Karpas-422 (cell line): ENCODE measurements at regions not wholly inside any gene's neighbourhood (a gene's known extent, or its start where the extent isn't known, plus 50 kb on each side); places are given as distances from the start of the nearest gene placed in this dataset.

Experiments used
- DNase-seq: peaks from one replicate; pipeline ENCODE4 v3.0.0-alpha.2; 2015
- H2AFZ ChIP-seq: fragments of 200-600 bp; sonication (generic); 2 replicates; pipeline ENCODE4 v1.6.1; 2014; ENCODE audit warnings: antibody characterized with exemption, low read length, mixed read lengths
- H3K27ac ChIP-seq: fragments of 200-600 bp; sonication (generic); 2 replicates; pipeline ENCODE4 v1.5.1; 2014; ENCODE audit warnings: mild to moderate bottlenecking, low read length, moderate library complexity
- H3K27me3 ChIP-seq: fragments of 200-600 bp; sonication (generic); 2 replicates; pipeline ENCODE4 v1.6.1; 2014; ENCODE audit warnings: low read length, mixed read lengths
- H3K36me3 ChIP-seq: fragments of 200-600 bp; sonication (generic); 2 replicates; pipeline ENCODE4 v1.6.1; 2014; ENCODE audit warnings: low read length, mixed read lengths; ENCODE audit not compliant: insufficient read depth
- H3K4me1 ChIP-seq: fragments of 200-600 bp; sonication (generic); 2 replicates; pipeline ENCODE4 v1.6.1; 2014; ENCODE audit warnings: mild to moderate bottlenecking, low read length, mixed read lengths
- H3K4me2 ChIP-seq: fragments of 200-600 bp; sonication (generic); 2 replicates; pipeline ENCODE4 v1.6.1; 2014; ENCODE audit warnings: low read length, low read depth, mild to moderate bottlenecking; ENCODE audit not compliant: poor library complexity, severe bottlenecking
- H3K4me3 ChIP-seq: fragments of 200-600 bp; sonication (generic); 2 replicates; pipeline ENCODE4 v1.5.1; 2014; ENCODE audit warnings: mild to moderate bottlenecking, antibody characterized with exemption, low read length, mixed read lengths
- H3K79me2 ChIP-seq: fragments of 200-600 bp; sonication (generic); 2 replicates; pipeline ENCODE4 v1.6.1; 2014; ENCODE audit warnings: mild to moderate bottlenecking, low read length, mixed read lengths
- H3K9ac ChIP-seq: fragments of 200-600 bp; sonication (generic); 2 replicates; pipeline ENCODE4 v1.6.0; 2014; ENCODE audit warnings: low read length
- H3K9me2 ChIP-seq: fragments of 200-600 bp; sonication (generic), shearing (Covaris generic); replicated peaks from 2 replicates; pipeline ENCODE4 v1.6.0; 2014; ENCODE audit warnings: mild to moderate bottlenecking, low read length, moderate library complexity; ENCODE audit not compliant: insufficient read depth
- H3K9me3 ChIP-seq: fragments of 300-700, 200-600 bp; sonication (generic); 2 replicates; pipeline ENCODE4 v1.6.1; 2014; ENCODE audit warnings: low read length, mixed read lengths
- H4K20me1 ChIP-seq: fragments of 200-600 bp; sonication (generic); 2 replicates; pipeline ENCODE4 v1.6.1; 2014; ENCODE audit warnings: mild to moderate bottlenecking, antibody characterized with exemption, low read length, low read depth; ENCODE audit not compliant: insufficient read depth

- no peak for DNase-seq
- Histone ChIP-seq H3K9me3 (peaks cover 60% of the 10 kb centered on the region), H3K4me3 (no peak overlapping the region), H3K4me1 (no peaks in the 10 kb centered on the region), H3K9ac (no peak overlapping the region), H3K79me2 (no peaks in the 10 kb centered on the region), H3K27me3 (no peaks in the 10 kb centered on the region), H2AFZ (no peak overlapping the region), H3K36me3 (no peaks in the 10 kb centered on the region), H3K27ac (no peak overlapping the region), H3K9me2 (no peaks in the 10 kb centered on the region), H3K4me2 (no peak overlapping the region), H4K20me1 (no peaks in the 10 kb centered on the region)
These were observed 572.9 kb upstream of the CHORDC1 start for GRCh38 chr11:90795746-90796145.

- no peaks in the 10 kb centered on the region for H3K36me3 ChIP-seq
- H4K20me1 ChIP-seq = no peaks in the 10 kb centered on the region
- H3K4me3 ChIP-seq = no peak overlapping the region
- H3K9me3 ChIP-seq = peaks cover 64% of the 10 kb centered on the region
- DNase-seq = no peak
- H3K9me2 ChIP-seq = no peaks in the 10 kb centered on the region
- H3K27ac ChIP-seq = no peak overlapping the region
- H3K9ac ChIP-seq = no peak overlapping the region
- no peak overlapping the region for H2AFZ ChIP-seq
- H3K27me3 ChIP-seq = no peaks in the 10 kb centered on the region
- H3K79me2 ChIP-seq = no peaks in the 10 kb centered on the region
- H3K4me2 ChIP-seq = no peak overlapping the region
- no peaks in the 10 kb centered on the region for H3K4me1 ChIP-seq
These were observed 566.1 kb upstream of the CHORDC1 start for GRCh38 chr11:90788961-90789360.

DNA sequence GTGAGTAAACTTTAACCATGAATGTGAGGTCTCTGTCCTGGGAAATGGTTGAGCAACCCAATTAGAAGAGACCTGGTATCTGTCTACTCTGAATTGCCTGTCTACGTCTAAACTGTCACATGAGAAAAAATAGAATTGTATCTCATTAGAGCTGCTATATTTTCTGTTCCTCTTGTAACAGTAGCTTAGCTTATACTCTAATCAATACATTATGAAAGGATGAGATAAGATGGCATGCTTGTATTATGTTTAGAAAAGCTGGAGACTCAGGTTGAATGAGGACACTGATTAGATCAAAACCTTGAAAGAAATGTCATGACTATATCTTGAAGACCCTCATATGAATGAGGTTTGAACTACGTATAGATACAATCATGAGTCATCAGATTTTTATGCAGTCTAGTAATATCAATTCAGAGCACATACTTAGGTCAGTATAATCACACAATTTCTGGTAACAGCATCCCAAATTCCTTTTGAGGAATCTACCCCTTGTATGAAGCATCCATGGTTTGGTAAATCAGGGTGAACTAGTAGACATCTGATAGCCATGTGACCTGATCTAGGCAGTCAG is 561.5 kb upstream of the CHORDC1 start:
- H3K4me1 ChIP-seq = no peaks in the 10 kb centered on the region
- no peak overlapping the region for H3K4me2 ChIP-seq
- no peak overlapping the region for H3K9ac ChIP-seq

GRCh38 chr11:90783111-90783510 is 560.3 kb upstream of the CHORDC1 start:
- no peaks in the 10 kb centered on the region for H3K36me3 ChIP-seq
- no peaks in the 10 kb centered on the region for H4K20me1 ChIP-seq
- no peak overlapping the region for H3K4me3 ChIP-seq
- DNase-seq = no peak
- no peak overlapping the region for H3K27ac ChIP-seq
- H3K79me2 ChIP-seq = no peaks in the 10 kb centered on the region
- H3K4me2 ChIP-seq = no peak overlapping the region
- no peak overlapping the region for H2AFZ ChIP-seq
- H3K9me3 ChIP-seq = peaks cover 48% of the 10 kb centered on the region
- H3K4me1 ChIP-seq = no peaks in the 10 kb centered on the region
- no peaks in the 10 kb centered on the region for H3K27me3 ChIP-seq
- H3K9ac ChIP-seq = no peak overlapping the region
- H3K9me2 ChIP-seq = no peaks in the 10 kb centered on the region

More for the DNA sequence above, 561.5 kb upstream of the CHORDC1 start:
- H3K4me3 ChIP-seq = no peak overlapping the region
- H2AFZ ChIP-seq = no peak overlapping the region
- no peaks in the 10 kb centered on the region for H4K20me1 ChIP-seq
- no peaks in the 10 kb centered on the region for H3K36me3 ChIP-seq
- no peak overlapping the region for H3K27ac ChIP-seq
- peaks cover 54% of the 10 kb centered on the region for H3K9me3 ChIP-seq
- DNase-seq = no peak
- no peaks in the 10 kb centered on the region for H3K79me2 ChIP-seq
- no peaks in the 10 kb centered on the region for H3K9me2 ChIP-seq
- H3K27me3 ChIP-seq = no peaks in the 10 kb centered on the region

- Histone ChIP-seq H4K20me1 (no peaks in the 10 kb centered on the region), H3K4me1 (no peaks in the 10 kb centered on the region), H3K4me3 (no peak overlapping the region), H3K9me3 (peaks cover 48% of the 10 kb centered on the region), H3K36me3 (no peaks in the 10 kb centered on the region), H3K9ac (no peak overlapping the region), H3K9me2 (0 out of 2 replicates have a peak, but pooled peaks cover 4% of the 10 kb centered on the region), H3K79me2 (no peaks in the 10 kb centered on the region), H3K4me2 (no peak overlapping the region), H2AFZ (no peak overlapping the region), H3K27ac (no peak overlapping the region), H3K27me3 (no peaks in the 10 kb centered on the region)
- DNase-seq = no peak
These were observed 556.2 kb upstream of the CHORDC1 start for GRCh38 chr11:90779098-90779497.

DNA sequence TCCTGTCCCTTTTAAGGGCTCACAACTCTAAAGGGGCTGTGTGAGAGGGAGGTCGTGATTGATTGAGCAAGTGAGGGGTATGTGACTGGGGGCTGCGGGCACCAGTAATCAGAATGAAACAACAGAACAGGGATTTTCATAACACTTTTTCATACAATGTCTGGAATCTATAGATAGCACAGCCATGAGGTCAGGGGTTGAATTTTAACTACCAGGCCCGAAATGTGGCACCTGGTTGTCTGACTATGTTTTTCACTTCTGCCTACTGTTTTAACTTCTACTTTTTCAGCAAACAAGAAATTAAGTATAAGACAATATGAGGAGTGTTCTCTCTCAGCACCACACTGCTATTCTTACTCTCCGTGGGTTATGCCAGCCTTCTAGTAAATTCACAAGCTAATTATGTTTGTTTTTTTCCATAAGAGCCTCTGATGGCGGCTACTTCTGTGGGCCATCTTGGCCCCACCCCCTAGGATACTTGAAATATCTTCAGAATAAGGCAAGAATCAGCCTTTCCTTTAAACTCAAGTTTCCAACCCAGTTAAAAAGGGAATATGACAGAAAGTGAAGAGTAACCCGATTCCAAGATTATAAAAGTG is 552.8 kb upstream of the CHORDC1 start:
- no peaks in the 10 kb centered on the region for H3K79me2 ChIP-seq
- H3K9me2 ChIP-seq = 0 out of 2 replicates have a peak, but pooled peaks cover 4% of the 10 kb centered on the region
- no peak overlapping the region for H3K4me2 ChIP-seq
- no peak overlapping the region for H3K4me3 ChIP-seq
- peaks cover 49% of the 10 kb centered on the region for H3K9me3 ChIP-seq
- no peak for DNase-seq
- no peaks in the 10 kb centered on the region for H3K4me1 ChIP-seq
- H2AFZ ChIP-seq = no peak overlapping the region
- no peaks in the 10 kb centered on the region for H3K27me3 ChIP-seq
- no peaks in the 10 kb centered on the region for H4K20me1 ChIP-seq
- H3K36me3 ChIP-seq = no peaks in the 10 kb centered on the region
- H3K27ac ChIP-seq = no peak overlapping the region
- no peak overlapping the region for H3K9ac ChIP-seq

- Histone ChIP-seq H3K9me3 (peaks cover 46% of the 10 kb centered on the region), H3K4me3 (no peak overlapping the region)
- no peak for DNase-seq
These were observed 552.1 kb upstream of the CHORDC1 start for GRCh38 chr11:90774727-90775566.

DNA sequence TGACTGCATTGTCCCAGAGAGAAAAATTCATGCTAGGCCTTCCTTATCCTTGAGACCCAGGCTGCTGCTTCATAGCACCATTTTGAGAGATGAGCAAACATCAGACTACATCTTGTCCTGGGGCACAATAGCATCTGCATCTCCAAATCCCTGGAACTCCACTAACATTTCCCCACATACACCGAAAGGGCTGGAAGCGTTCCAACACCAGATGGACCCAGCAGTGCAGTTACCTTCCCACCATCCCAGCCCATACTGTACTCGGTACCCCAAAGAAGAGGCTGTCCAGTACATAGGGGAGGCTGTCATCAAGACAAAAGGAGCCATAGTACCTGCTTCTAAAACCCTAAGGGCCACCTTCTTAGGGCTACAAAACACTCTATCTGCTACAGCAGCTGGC is 547.2 kb upstream of the CHORDC1 start:
- no peak for DNase-seq
- Histone ChIP-seq H3K9me3 (peaks cover 25% of the 10 kb centered on the region), H3K9ac (no peak overlapping the region), H4K20me1 (no peaks in the 10 kb centered on the region), H3K27me3 (no peaks in the 10 kb centered on the region), H3K27ac (no peak overlapping the region), H3K9me2 (no peaks in the 10 kb centered on the region), H3K4me2 (no peak overlapping the region), H2AFZ (no peak overlapping the region), H3K4me1 (no peaks in the 10 kb centered on the region), H3K36me3 (no peaks in the 10 kb centered on the region), H3K4me3 (no peak overlapping the region), H3K79me2 (no peaks in the 10 kb centered on the region)

More at GRCh38 chr11:90774727-90775566, 552.1 kb upstream of the CHORDC1 start:
- no peaks in the 10 kb centered on the region for H3K36me3 ChIP-seq
- no peaks in the 10 kb centered on the region for H3K4me1 ChIP-seq
- no peaks in the 10 kb centered on the region for H3K79me2 ChIP-seq
- no peak overlapping the region for H2AFZ ChIP-seq
- H3K9me2 ChIP-seq = 0 out of 2 replicates have a peak, but pooled peaks cover 4% of the 10 kb centered on the region
- H3K27me3 ChIP-seq = no peaks in the 10 kb centered on the region
- H4K20me1 ChIP-seq = no peaks in the 10 kb centered on the region
- H3K27ac ChIP-seq = no peak overlapping the region
- H3K4me2 ChIP-seq = no peak overlapping the region
- no peak overlapping the region for H3K9ac ChIP-seq
